ENCODE measurements at regions not wholly inside any gene's neighbourhood (a gene's known extent, or its start where the extent isn't known, plus 50 kb on each side); places are given as distances from the start of the nearest gene placed in this dataset.
"Not testable (repeated sequence)": the region's sequence is repeated elsewhere in the genome, so short reads cannot be mapped to it uniquely, and the experiment has no call there.

GRCh38 chr20:53664121-53664520 is 70.5 kb upstream of the ZNF217 start:
- H3K27me3 ChIP-seq, result no peaks in the 10 kb centered on the region
- H3K4me3 ChIP-seq, result no peak overlapping the region
- in situ Hi-C loops (cut with MboI; ENCODE audit: low sequenced_read_pairs in 4 of 4), result no loop called here
- no peaks in the 10 kb centered on the region for H3K36me3 ChIP-seq
- intact Hi-C loops (cut with DNase I; ENCODE audit: low total_unique reads), result loop anchor here (5.0 kb wide), 1 partner anchor 163 kb away; no protein-coding TSS in a partner anchor
- H3K27ac ChIP-seq, result no peak overlapping the region
- no peak for DNase-seq
- no peaks in the 10 kb centered on the region for H3K4me1 ChIP-seq
- TF ChIP-seq POLR2A (IDR thresholded peaks at IDR 0.05), result no peak
- TF ChIP-seq CTCF (IDR thresholded peaks at IDR 0.05 in 4 of 5, conservative IDR thresholded peaks at IDR 0.05 in 1 of 5), result no peak
- no peaks in the 10 kb centered on the region for H3K9me3 ChIP-seq
- ATAC-seq, result no peak

- intact Hi-C loops (cut with DNase I; ENCODE audit: low total_unique reads), result loop anchor here (5.0 kb wide), 1 partner anchor 164 kb away; no protein-coding TSS in a partner anchor
- in situ Hi-C loops (cut with MboI; ENCODE audit: low sequenced_read_pairs in 4 of 4), result not testable (repeated sequence)
These were observed 69.9 kb upstream of the ZNF217 start for GRCh38 chr20:53663521-53663920.

GRCh38 chr20:53662595-53662994 is 69.0 kb upstream of the ZNF217 start:
- Histone ChIP-seq H3K27ac (no peak overlapping the region), H3K9me3 (no peaks in the 10 kb centered on the region), H3K4me3 (no peak overlapping the region), H3K27me3 (no peaks in the 10 kb centered on the region), H3K36me3 (no peaks in the 10 kb centered on the region), H3K4me1 (no peaks in the 10 kb centered on the region)
- no peak for TF ChIP-seq CTCF (IDR thresholded peaks at IDR 0.05 in 4 of 5, conservative IDR thresholded peaks at IDR 0.05 in 1 of 5)
- TF ChIP-seq POLR2A (IDR thresholded peaks at IDR 0.05), result no peak
- intact Hi-C loops (cut with DNase I; ENCODE audit: low total_unique reads) (loop anchor here (5.0 kb wide), 1 partner anchor 165 kb away; no protein-coding TSS in a partner anchor), in situ Hi-C loops (cut with MboI; ENCODE audit: low sequenced_read_pairs in 4 of 4) (no loop called here)
- DNase-seq (no peak), ATAC-seq (no peak)

More at GRCh38 chr20:53663521-53663920, 69.9 kb upstream of the ZNF217 start:
- H3K4me1 ChIP-seq, H3K9me3 ChIP-seq, ATAC-seq, H3K4me3 ChIP-seq, H3K36me3 ChIP-seq, H3K27ac ChIP-seq, H3K27me3 ChIP-seq, DNase-seq: not testable (repeated sequence)

GRCh38 chr20:53660947-53661381 is 67.3 kb upstream of the ZNF217 start:
- Histone ChIP-seq H3K4me1 (no peaks in the 10 kb centered on the region), H3K4me3 (no peak overlapping the region), H3K36me3 (no peaks in the 10 kb centered on the region), H3K27ac (peak overlapping the region; percentile 35 to 65 (median 41)), H3K27me3 (no peaks in the 10 kb centered on the region), H3K9me3 (no peaks in the 10 kb centered on the region)
- intact Hi-C loops (cut with DNase I; ENCODE audit: low total_unique reads), result loop anchor here (5.0 kb wide), 1 partner anchor 166 kb away; no protein-coding TSS in a partner anchor
- TF ChIP-seq POLR2A (IDR thresholded peaks at IDR 0.05), result no peak
- TF ChIP-seq CTCF (IDR thresholded peaks at IDR 0.05 in 4 of 5, conservative IDR thresholded peaks at IDR 0.05 in 1 of 5), result no peak
- DNase-seq (no peak), ATAC-seq (peak; percentile 15 to 36)
- in situ Hi-C loops (cut with MboI; ENCODE audit: low sequenced_read_pairs in 4 of 4), result no loop called here

- in situ Hi-C loops (cut with MboI; ENCODE audit: low sequenced_read_pairs in 4 of 4) (no loop called here), intact Hi-C loops (cut with DNase I; ENCODE audit: low total_unique reads) (loop anchor here (5.0 kb wide), 1 partner anchor 167 kb away; no protein-coding TSS in a partner anchor)
- peak overlapping the region; percentile 36 to 46 (median 40) for H3K4me3 ChIP-seq
- no peak for DNase-seq
- peak overlapping the region; percentile 35 to 65 (median 41) for H3K27ac ChIP-seq
- no peaks in the 10 kb centered on the region for H3K36me3 ChIP-seq
- no peak for TF ChIP-seq POLR2A (IDR thresholded peaks at IDR 0.05)
- no peak for TF ChIP-seq CTCF (IDR thresholded peaks at IDR 0.05 in 4 of 5, conservative IDR thresholded peaks at IDR 0.05 in 1 of 5)
- H3K9me3 ChIP-seq, result no peaks in the 10 kb centered on the region
- H3K4me1 ChIP-seq, result no peaks in the 10 kb centered on the region
- ATAC-seq, result peak; percentile 51 to 60
- H3K27me3 ChIP-seq, result no peaks in the 10 kb centered on the region
These were observed 66.7 kb upstream of the ZNF217 start for GRCh38 chr20:53660078-53660909.

All from gastrocnemius medialis (tissue), 4 donors.